Muscle of leg (tissue), 3 donors: ENCODE measurements at regions not wholly inside any gene's neighbourhood (a gene's known extent, or its start where the extent isn't known, plus 50 kb on each side); places are given as distances from the start of the nearest gene placed in this dataset.

Source experiments
- DNase-seq: peaks from one replicate; pipeline ENCODE4 v3.0.0; 2013
- H3K27ac ChIP-seq: one replicate; pipeline ENCODE4 v1.5.1; 2013; ENCODE audit warnings: mild to moderate bottlenecking, low read length, control low read depth
- H3K27me3 ChIP-seq: one replicate; pipeline ENCODE4 v1.6.1; 2013; ENCODE audit warnings: low read length; ENCODE audit not compliant: control insufficient read depth, insufficient read depth
- H3K36me3 ChIP-seq: one replicate; pipeline ENCODE4 v1.6.1; 2013; ENCODE audit warnings: low read length; ENCODE audit not compliant: control insufficient read depth, insufficient read depth
- H3K4me1 ChIP-seq: one replicate; pipeline ENCODE4 v1.6.1; 2013; ENCODE audit warnings: low read length; ENCODE audit not compliant: control insufficient read depth, insufficient read depth
- H3K4me3 ChIP-seq: one replicate; pipeline ENCODE4 v1.5.1; 2013; ENCODE audit warnings: low read length, control low read depth
- H3K9me3 ChIP-seq: replicated peaks from 2 replicates; pipeline ENCODE4 v1.6.1; 2013; ENCODE audit warnings: low read depth, low read length; ENCODE audit not compliant: control insufficient read depth
- WGBS: methylation state at CpG from one replicate; pipeline ENCODE4 v1.1.5; 2013; ENCODE audit warnings: missing lambda C conversion rate; ENCODE audit not compliant: insufficient coverage; 5-methylcytosine and 5-hydroxymethylcytosine counted together

DNA sequence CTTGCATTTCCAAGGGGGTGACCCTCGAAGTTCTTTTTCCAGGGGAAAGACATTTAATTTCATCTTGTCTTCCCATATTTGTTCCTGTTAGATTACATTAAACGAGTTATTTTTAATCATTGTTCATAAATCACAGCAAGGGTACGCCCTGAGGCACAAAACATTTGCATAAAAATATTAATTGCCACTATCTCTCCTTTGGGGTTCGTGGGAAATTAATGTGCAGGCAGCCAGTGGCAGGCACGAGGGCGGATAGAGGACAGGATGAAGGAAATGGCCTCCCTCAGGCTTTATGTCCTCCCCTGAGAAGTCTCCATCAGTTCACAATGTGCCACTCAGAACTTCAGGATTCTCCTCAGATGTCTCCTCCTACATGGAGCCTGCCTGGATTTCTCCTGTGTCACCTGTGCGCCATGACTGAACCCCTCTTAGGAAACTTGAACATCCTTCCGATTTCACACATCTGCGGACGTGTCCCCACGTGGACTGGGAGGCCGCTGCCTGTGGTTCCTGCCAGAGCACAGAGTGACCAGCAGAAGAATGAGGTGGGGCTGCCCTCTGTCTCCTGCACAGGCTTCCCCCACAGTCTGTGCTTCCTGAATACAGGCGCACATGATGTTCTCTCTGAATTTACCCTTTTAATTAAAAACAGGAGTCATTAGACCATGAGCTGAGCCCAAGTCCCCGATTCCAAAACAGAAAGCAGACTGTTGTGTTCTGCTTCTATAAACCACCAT lies 1085.9 kb downstream of the TBC1D22A start:
- no peak overlapping the region for H3K4me3 ChIP-seq
- no peaks in the 10 kb centered on the region for H3K9me3 ChIP-seq
- peaks cover 30% of the 10 kb centered on the region for H3K4me1 ChIP-seq
- no peak overlapping the region for H3K27ac ChIP-seq
- no peak for DNase-seq
- WGBS: 64% methylated on average over 9 of the region's 14 CpGs
- no peaks in the 10 kb centered on the region for H3K36me3 ChIP-seq
- H3K27me3 ChIP-seq: no peaks in the 10 kb centered on the region

DNA sequence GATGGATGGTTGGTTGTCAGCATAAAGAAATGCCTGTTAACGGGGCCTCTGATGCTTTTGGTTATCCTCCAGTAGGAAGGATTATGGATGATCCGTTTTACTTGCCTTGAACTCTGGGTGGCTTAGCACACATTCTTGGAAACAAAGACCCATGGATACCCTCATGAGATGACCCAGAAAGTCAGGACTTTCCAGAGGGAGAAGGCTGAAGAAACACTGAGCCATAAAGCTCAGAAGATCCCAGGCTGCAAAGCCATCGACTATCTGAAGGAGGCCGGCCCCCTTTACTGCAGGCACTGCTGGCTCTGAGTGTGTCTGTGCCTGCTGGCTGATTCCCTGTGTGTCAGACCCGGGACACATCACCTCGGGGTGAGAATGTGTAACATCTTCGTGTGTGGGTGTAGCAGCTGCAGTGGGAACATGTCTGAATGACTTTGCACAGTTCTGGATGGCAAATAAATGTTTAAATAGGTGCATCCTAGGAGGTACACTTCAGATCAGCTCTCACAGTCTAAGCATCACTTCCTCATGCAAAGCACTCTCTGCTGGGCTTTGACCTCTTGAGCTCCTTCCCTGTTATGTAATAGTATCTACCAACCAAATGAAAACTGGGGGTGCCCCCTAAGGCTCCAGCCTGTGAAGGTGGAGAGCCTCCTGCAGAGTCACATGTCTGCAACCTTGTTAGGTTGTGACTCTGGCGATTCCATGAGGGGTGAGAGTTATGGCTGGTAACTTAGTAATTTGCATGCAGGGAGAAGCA lies 1084.9 kb downstream of the TBC1D22A start:
- Histone ChIP-seq H3K9me3 (no peaks in the 10 kb centered on the region), H3K27ac (no peak overlapping the region), H3K4me1 (peaks cover 30% of the 10 kb centered on the region), H3K4me3 (no peak overlapping the region), H3K36me3 (no peaks in the 10 kb centered on the region), H3K27me3 (no peaks in the 10 kb centered on the region)
- 41% methylated on average over 8 of the region's 8 CpGs for WGBS
- no peak for DNase-seq

DNA sequence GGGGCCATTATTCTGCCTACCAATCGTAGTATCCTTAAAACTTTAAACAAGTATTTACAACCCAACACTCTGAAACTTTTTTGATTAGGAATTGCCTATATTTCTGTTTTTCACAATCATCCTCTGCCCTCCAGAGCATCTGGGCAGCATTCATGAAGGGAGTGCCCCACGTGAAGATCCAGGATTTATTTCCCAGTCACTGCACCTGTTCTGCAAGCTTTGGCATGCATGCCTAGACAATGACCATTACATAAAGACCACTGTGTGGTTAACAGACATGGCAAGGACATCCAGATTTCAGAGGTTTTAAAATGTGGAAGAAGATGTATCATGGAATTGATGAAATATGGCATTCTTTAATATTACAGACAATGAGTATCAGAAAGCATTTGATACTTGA lies 1083.8 kb downstream of the TBC1D22A start:
- Histone ChIP-seq H3K4me1 (peaks cover 32% of the 10 kb centered on the region), H3K36me3 (no peaks in the 10 kb centered on the region), H3K4me3 (no peak overlapping the region), H3K9me3 (no peaks in the 10 kb centered on the region), H3K27me3 (no peaks in the 10 kb centered on the region), H3K27ac (no peak overlapping the region)
- DNase-seq: no peak
- 66% methylated on average over 2 of the region's 2 CpGs for WGBS

DNA sequence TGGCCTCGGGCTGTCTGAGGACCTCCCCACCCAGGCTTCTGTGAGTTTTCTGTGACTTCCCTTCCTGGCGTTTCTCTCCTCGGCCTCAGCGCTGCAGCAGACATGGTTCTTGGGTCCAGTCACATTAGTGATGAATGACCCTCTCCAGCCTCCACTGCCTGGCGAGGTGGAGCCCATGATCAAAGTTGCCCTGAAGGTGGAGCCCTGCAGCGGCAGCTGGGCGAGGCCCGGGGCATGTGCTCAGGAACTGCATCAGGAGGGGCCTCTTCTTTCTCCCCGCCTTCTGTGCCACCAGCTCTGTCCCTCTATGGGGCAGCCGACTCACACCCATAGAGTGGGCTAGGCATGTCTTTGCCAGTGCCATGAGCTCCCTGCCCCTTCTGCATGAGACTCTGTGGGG lies 1079.7 kb downstream of the TBC1D22A start:
- DNase-seq: no peak
- Histone ChIP-seq H3K9me3 (peaks cover 3% of the 10 kb centered on the region), H3K36me3 (no peaks in the 10 kb centered on the region), H3K4me1 (peaks cover 34% of the 10 kb centered on the region), H3K27me3 (no peaks in the 10 kb centered on the region), H3K27ac (no peak overlapping the region), H3K4me3 (no peak overlapping the region)
- 67% methylated on average over 8 of the region's 10 CpGs for WGBS

DNA sequence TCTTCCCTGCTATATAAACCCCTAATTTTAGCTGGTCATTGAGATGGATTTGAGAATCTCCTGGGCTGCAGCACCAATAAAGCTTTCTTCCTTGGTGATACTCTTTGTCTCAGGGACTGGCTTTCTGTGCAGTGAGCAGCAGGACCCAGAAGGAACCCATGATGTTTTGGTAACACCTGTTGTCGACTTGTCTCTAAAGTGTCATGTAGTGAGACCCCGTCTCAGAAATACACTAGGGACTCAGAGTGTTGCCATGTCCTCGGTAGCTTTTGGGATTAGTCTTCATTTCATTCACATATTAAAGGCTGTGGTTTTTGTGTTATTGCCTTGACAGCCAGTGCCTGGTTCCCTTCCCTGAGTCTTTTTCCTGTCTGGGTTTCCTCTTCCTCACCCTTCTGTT lies 1078.7 kb downstream of the TBC1D22A start:
- Histone ChIP-seq H3K4me3 (no peak overlapping the region), H3K4me1 (peaks cover 32% of the 10 kb centered on the region), H3K36me3 (no peaks in the 10 kb centered on the region), H3K27ac (no peak overlapping the region), H3K9me3 (peaks cover 3% of the 10 kb centered on the region), H3K27me3 (no peaks in the 10 kb centered on the region)
- 0% methylated on average over 1 of the region's 3 CpGs for WGBS
- DNase-seq: peak; percentile 19

DNA sequence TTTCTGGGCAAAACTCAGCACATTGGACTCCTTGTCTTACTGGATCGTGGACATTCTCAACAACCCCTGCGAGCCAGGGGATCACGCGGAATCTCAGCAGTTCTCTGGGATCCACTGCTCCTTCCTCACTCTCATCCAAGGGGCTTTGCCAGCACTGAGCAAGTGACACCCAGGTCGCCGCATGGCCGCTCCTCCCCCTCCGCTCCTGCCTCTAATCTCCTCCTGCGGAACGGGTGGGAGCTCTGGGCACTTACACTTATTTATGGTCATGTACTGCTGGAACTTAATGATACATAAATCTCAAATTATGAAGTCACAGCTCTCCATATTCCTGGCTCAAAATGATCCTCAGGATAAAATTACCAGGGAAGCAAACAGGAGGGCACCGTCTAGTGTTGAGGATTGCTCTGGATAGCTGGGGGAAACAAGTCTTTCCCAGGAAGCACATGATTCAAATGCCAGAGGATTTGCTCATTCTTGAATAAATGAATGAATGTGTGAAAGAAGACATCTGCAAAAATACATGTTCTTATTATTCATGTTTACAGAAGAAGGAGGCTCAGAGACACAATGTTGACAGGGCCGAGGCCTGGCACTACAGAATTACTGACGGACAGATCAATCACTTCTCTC lies 1077.3 kb downstream of the TBC1D22A start:
- Histone ChIP-seq H3K9me3 (peaks cover 3% of the 10 kb centered on the region), H3K4me3 (no peak overlapping the region), H3K27ac (no peak overlapping the region), H3K4me1 (peaks cover 32% of the 10 kb centered on the region), H3K36me3 (no peaks in the 10 kb centered on the region), H3K27me3 (no peaks in the 10 kb centered on the region)
- no peak for DNase-seq
- 79% methylated on average over 4 of the region's 13 CpGs for whole genome bisulfite sequencing

DNA sequence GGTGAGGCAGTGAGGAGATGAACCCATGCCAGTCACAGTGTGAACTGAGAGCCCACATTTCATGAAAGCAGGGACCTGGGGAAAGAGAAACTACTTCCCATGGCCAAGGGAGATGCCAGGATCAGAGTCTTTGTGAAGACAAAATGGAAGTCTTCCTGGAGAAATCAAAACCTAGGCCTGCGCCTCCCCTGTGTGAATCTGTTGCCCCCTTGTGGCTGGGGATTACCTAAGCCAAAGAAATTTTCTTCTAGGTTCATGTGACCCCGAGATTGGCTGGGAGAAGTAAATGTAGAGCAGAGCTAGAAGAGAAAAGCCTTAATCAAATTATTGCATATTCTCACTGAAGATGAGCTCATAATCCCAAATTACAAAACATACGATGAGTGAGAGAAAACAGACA lies 1075.3 kb downstream of the TBC1D22A start:
- H3K36me3 ChIP-seq: no peaks in the 10 kb centered on the region
- peaks cover 10% of the 10 kb centered on the region for H3K27me3 ChIP-seq
- H3K4me1 ChIP-seq: peaks cover 32% of the 10 kb centered on the region
- WGBS: 100% methylated on average over 1 of the region's 3 CpGs
- no peak overlapping the region for H3K4me3 ChIP-seq
- no peak overlapping the region for H3K27ac ChIP-seq
- DNase-seq: no peak
- H3K9me3 ChIP-seq: peaks cover 3% of the 10 kb centered on the region

DNA sequence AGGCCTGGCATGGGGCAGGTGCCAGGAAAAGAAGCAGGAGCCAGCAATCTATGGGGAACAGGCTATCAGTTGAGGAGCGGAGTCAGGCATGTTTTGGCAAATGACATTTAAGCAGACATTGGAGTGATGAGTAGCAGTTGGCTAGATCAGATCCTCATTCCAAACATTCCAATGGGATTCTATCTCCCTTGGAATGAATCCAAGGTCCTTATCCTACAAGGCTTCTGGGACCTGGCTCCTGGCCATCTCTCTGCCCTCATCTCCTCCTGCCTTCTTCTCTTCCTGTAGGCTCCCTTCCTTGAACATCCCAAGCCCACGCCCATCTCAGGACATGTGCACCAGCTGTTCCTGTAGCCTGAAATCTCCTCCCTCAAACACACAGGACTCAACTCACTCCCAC lies 1074.5 kb downstream of the TBC1D22A start:
- H3K27ac ChIP-seq: no peak overlapping the region
- peaks cover 10% of the 10 kb centered on the region for H3K27me3 ChIP-seq
- peaks cover 3% of the 10 kb centered on the region for H3K9me3 ChIP-seq
- no peaks in the 10 kb centered on the region for H3K36me3 ChIP-seq
- 54% methylated on average over 1 of the region's 2 CpGs for WGBS
- H3K4me1 ChIP-seq: peaks cover 32% of the 10 kb centered on the region
- peak; percentile 52 for DNase-seq
- no peak overlapping the region for H3K4me3 ChIP-seq

DNA sequence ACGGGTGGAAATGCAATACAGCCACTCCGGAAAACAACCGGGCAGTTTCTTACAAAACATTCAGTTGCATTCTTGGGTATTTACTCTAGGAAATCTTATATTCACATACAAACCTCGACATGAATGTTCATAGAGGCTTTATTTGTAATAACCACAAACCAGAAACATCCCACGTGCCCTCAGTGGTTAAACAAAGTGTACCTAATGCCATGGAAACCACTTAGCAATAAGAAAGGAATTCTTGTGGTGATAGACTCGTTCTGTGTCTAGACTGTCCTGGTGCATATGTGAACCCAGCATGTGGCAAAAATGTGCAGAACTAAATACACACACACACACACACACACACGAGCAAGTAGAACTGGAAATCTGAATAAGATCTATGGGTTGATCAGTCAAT lies 1073.3 kb downstream of the TBC1D22A start:
- no peak for DNase-seq
- no peak overlapping the region for H3K4me3 ChIP-seq
- H3K36me3 ChIP-seq: no peaks in the 10 kb centered on the region
- no peak overlapping the region for H3K27ac ChIP-seq
- peaks cover 22% of the 10 kb centered on the region for H3K4me1 ChIP-seq
- H3K9me3 ChIP-seq: peaks cover 3% of the 10 kb centered on the region
- WGBS: no CpG with 5 or more reads among the region's 7 CpGs
- H3K27me3 ChIP-seq: peaks cover 10% of the 10 kb centered on the region

DNA sequence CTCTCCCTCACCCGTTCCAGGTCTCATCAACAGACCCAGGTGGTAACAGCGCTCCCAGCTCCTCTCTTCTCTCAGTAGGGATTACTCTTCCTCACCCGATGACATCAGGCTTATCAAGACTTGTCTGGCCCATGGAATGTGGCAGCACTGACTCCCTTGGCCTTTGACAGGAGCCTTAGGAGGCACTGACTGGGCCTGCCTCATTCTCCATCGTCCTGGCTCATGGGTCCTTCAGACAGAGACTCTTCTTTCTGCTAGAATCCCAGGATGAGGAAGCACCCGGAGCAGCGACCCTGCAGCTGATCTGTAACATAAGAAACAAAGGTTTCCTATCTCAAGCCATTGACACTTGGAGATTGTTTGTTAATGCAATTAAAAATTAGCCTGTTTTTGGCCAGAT lies 1063.6 kb downstream of the TBC1D22A start:
- H3K9me3 ChIP-seq: peaks cover 4% of the 10 kb centered on the region
- no peak for DNase-seq
- peaks cover 2% of the 10 kb centered on the region for H3K27me3 ChIP-seq
- no peak overlapping the region for H3K27ac ChIP-seq
- H3K4me3 ChIP-seq: no peak overlapping the region
- H3K4me1 ChIP-seq: no peaks in the 10 kb centered on the region
- 63% methylated on average over 4 of the region's 6 CpGs for WGBS
- H3K36me3 ChIP-seq: no peaks in the 10 kb centered on the region
